ENCODE measurements at regions not wholly inside any gene's neighbourhood (a gene's known extent, or its start where the extent isn't known, plus 50 kb on each side); places are given as distances from the start of the nearest gene placed in this dataset.

DNA sequence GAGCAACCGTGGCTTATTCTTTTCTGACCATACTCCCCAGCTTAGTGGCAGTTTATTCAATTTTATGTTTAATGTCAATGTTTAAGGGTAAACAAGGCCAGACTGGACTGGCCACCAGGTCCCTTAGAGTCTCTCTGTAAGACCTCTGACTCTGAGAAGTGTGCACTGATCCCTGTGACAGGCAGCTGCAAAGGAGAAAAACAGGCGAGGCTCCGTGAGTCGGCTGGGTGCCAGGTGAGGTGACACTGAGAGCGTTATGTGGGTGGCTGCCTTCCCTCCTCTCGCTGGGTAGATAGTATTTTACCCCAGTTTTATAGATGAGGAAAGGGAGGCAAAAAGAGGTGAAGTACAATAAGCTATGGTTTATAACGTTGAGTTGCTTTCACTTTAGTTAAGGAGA lies 139.4 kb upstream of the HDAC4 start:
- FAIRE-seq (no peak), DNase-seq (ENCODE audit: low spot score) (no peak)

DNA sequence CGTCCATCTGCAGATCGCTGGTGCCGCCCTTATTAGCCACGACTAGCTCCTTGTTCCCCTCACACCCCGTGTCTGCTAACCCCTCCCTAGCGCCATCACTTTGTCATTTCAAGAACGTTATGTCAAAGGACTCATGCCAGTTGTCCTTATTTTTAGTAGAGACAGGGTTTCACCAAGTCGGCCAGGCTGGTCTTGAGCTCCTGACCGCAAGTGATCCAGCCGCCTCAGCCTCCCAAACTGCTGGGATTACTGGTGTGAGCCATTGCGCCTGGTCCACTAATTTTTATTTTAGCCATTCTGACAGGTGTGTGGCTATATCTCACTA lies 138.9 kb upstream of the HDAC4 start:
- no peak for DNase-seq (ENCODE audit: low spot score)
- FAIRE-seq: no peak

DNA sequence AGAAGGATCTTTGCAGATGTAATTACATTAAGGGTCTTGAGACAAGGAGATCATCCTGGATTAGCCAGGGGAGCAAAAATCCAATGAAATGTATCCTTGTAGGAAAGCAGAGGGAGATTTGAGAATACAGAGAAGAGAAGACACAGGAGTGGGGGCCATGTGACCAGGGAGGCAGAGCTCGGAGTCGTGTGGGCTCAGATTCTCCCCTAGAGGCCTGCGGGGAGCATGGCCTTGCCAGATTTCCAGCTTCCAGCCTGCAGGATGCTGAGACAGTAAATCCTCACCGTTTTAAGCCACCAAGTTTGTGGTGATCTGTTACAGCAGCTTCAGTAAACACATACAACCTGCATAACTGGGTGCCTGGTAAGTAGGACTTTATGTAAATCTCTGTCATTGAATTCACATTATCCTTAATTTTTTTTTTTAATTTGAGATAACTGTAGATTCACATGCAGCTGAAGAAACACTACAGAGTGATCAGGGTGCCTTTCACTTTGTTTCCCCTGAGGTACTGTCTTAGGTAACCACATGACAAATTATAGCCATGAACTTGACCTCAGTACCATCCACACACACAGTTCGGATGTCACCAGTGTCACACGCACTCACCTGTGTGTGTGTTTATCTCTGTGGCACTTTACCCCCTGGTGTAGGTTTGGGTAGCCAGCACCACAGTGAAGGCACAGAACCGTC lies 138.4 kb upstream of the HDAC4 start:
- DNase-seq (ENCODE audit: low spot score) (no peak), FAIRE-seq (peak; percentile 20)

DNA sequence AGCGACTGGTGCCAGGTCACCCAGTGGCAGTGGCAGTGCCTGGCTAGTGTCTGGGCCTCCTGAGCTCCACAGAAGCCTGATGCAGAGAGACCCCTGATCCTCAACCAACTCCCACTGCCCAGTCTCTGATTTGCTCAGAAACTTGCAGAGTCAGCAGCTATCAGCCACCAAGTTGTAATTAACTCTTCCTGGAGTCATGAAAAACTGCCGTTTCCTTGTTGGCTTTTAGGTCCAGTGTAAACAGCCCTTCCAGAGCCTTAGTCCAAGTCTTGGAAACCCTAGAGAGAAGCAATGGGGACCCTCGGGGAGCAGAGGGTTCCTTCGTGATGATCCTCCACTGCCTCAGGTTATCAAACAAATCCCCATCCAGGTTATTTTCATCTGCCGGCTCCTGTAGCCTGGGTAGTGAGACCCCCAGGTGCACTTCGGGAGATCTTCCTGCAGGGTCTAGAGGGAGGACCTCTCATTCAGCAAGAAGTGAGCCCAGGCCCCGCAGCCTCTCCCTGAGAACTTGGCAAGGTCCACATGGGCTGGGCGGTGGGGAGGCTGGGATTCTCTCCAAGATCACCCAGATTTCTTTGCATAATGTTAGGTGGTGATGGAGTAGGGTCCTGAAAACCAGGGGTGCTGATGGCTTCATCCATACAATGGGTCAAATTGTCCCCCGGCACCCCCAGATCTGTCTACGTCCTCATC lies 137.7 kb upstream of the HDAC4 start:
- DNase-seq (ENCODE audit: low spot score) (no peak), FAIRE-seq (no peak)

DNA sequence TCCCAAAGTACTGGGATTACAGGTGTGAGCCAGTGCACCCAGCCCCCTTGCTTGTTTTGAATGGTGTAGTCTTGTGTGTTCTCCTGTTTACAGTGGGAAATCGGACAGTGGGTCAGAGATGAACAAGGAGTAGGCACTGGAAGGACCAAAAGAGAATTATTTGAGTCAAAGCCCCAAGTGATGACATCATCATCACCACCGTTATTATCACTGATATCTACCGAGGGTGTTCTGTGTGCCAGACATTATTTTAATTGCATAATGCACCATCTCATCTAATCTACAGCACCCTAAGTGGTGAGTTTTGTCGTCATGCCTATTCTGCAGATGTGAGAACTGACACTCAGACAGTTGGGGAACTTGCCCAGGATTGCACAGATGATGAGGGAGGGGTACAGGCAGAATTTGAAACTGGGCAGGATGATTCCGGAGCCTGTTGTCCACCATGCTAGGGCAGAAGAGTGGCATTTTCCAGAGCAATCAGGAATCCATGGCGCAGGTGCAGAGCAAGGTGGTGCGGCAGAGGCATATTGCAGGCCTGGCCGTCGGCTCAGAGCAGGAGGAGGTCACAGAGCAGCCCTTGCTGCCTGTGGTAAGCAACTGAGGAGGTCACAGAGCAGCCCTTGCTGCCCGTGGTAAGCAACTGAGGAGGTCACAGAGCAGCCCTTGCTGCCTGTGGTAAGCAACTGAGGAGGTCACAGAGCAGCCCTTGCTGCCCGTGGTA lies 137.0 kb upstream of the HDAC4 start:
- DNase-seq (ENCODE audit: low spot score): no peak
- FAIRE-seq: no peak

DNA sequence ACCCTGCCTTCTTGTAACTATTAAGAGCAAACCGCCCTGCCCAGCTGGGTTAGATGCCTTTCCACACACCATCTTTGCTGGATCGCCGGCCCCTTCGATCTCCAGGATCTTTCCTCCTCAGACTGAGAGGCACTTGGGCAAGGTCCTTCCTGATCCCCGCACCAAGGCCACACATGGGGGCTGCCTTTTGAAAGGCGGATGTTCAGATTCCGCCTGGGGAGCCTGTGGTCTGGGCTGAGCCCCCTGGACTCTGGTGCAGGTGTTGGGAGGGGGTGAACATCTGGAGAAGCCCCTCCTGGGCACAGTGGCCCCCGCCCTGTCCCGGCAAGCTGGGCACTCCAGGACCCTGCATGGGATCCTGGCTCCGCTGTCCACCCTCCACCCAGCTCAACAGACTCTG lies 135.4 kb upstream of the HDAC4 start:
- DNase-seq (ENCODE audit: low spot score): no peak
- FAIRE-seq: no peak

DNA sequence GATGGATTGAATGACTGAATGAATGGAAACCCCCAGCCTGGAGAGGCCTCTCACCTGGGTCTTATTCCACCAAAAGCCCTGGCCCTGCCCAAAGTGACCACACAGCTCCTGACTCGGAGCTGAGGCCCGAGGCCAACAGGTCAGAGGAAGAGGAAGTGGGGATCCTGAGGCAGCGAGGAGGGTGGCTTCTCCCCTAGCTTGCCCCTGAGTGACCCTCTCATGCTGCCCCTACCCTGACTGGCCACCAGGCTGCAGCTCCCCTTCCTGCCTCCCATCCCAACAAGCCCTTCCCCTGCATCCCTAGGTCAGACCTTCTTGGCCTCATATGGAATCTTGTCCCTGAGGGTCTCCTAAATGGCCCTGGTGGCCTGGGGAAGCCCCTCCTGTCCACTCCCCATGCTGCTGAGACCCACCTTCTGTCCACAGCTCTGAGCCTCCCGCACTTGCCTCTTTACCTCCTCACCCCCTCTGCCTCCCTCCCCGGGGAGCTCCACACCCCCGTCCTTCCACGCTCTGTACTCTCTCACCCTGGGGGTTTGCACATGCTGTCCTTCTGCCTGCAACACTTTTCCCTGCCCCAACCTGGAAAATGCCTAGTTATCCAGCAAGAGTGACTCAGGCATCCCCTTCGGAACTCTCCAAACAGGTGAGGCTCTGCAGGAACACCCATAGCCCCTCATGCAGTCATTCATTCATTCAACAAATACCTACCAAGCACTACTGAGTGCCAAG lies 134.8 kb upstream of the HDAC4 start:
- FAIRE-seq: no peak
- DNase-seq (ENCODE audit: low spot score): no peak

DNA sequence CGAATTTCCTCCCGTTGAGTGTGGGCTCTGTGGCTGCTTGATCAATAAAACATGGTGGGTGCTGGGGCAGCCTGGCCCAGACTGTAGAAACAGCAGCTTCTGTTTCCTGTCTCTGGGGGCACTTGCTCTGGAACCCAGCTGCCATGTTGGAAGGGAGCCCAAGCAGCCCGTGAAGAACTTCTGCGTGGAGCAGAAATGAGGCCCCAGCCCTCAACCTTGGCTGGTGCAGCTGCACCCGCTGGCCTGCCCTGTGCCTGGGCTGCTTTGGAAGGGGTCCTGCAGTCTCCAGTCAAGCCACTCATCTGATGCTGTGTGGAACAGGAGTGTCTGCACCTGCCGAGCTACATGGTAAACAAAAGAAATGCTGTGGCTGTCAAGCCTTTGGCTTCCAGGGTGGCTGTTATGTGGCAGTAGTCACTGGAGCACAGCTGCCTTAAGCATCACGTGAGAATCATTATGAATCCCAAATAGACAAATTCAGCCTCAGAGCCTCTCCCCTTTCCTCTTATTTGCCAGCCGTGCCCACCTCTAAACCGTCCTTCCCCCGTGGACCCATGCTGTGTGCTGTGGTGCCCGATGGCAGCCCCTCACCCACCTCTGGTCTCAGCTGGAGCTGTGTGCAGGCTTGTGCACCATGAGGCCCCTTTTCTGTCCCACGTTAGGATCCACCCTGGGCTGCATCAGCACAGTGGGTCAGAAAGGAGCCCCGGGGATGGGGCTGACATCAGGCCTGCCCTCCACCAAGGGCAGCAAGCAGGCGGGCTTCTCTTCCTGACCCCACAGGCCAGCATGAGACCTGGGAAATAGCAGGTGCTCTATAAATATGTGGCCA lies 134.0 kb upstream of the HDAC4 start:
- no peak for DNase-seq (ENCODE audit: low spot score)
- FAIRE-seq: no peak

DNA sequence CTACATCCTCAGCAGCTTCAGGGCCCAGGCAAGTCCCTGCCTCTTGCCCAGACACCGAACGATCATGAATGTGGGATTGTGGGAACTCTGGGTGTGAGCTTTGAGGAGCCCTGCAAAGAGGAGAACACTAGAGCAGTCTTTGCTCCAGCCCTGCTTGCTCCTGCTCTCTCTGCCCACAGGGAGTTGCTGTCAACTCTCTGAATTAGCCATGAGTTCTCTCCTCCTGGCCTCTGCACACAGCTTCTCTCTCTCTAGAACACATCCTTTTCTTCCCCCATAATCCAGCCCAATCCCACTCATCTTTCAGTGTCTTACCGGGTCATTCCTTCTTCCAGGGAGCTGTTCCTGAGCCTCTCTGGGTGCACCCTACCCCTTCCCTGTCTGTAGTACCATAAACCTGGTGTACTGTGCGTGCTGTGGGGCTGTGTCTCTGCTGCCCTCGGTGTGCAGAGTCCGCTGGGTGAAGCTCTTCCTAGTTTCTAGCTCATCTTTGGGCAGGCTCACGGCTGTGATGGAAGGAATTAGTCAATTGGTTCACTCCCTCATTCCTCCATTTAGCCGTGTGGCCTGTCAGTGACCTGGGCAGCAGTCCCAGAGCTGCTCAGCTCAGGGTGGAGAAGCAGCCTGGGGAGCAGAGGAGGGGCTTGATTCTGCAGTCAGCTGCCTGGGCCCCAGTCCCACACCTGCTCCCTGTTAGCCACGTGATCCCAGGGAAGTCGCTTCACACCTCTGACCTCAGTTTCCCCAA lies 132.9 kb upstream of the HDAC4 start:
- FAIRE-seq (no peak), DNase-seq (ENCODE audit: low spot score) (no peak)

DNA sequence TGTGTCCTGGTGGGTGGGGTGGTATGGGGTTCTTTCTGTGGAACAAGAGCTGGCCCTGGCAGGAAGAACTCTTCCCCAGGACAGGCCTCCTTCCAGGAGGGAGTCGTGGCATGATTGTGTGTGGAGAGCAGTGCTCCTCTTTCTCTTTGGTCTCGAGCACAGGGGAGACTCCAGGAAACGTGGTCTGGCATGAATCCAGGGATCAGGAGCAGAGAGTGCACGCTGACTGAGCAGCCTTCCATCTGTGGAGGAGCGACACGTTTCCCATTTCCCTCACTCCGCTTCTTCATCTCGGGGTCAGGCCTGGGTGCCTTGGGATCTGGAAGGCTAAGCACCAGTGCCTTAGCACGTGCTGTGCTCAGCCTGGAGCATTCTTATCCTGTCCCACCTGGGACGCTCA lies 132.0 kb upstream of the HDAC4 start:
- DNase-seq (ENCODE audit: low spot score): no peak
- FAIRE-seq: no peak

DNA sequence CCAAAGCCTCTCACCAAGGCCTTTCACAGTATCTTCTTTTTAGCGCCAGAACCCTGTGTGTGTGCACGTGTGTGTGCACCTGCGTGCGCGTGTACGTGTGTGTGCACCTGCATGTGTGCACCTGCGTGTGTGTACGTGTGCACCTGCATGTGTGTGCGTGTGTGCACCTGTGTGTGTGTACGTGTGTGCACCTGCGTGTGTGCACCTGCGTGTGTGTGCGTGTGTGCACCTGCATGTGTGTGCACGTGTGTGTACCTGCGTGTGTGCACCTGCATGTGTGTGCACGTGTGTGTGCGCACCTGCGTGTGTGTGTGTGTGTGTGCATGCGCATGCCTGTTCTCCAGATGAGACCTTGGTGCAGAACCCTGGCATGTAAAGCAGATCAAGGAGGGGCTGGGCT lies 131.4 kb upstream of the HDAC4 start:
- DNase-seq (ENCODE audit: low spot score): no peak
- FAIRE-seq: peak; percentile 61

DNA sequence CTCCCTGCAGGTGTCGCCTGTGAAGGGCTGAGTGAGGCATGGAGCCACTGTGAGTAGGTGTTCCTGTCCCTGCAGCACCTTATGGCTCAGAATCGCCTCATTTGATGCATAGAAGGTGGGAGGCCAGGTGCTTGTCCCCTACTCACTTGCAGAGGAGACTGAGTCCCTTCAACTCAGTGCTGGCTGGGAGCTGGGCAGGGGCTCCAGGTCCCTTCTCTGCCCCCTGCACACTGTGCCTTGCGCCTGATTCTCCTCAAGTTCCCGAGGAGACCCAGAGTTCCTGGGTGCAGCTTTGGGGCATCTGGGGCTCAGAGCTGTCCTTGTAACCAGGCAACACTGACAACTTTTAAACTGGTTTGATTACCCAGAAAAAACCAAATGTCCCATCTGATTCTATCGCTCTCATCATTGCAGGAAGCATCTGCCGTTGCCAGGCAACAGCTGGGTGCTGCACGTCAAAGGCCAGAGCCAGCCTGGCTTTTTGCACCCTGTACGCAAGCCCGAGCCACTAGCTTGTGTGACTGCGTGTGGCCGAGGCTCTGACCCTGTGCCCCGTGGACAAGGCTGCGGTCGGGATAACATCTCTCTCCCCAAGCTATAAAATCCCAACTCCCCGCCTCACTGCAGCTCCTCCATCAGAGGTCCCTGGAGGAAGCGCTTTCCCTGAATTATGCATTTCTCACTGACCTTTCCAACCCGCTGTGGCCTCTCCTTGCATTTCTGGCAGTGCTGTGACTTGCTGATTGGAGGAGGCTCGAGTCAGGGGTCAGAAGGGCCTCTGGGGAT lies 130.8 kb upstream of the HDAC4 start:
- no peak for DNase-seq (ENCODE audit: low spot score)
- no peak for FAIRE-seq

DNA sequence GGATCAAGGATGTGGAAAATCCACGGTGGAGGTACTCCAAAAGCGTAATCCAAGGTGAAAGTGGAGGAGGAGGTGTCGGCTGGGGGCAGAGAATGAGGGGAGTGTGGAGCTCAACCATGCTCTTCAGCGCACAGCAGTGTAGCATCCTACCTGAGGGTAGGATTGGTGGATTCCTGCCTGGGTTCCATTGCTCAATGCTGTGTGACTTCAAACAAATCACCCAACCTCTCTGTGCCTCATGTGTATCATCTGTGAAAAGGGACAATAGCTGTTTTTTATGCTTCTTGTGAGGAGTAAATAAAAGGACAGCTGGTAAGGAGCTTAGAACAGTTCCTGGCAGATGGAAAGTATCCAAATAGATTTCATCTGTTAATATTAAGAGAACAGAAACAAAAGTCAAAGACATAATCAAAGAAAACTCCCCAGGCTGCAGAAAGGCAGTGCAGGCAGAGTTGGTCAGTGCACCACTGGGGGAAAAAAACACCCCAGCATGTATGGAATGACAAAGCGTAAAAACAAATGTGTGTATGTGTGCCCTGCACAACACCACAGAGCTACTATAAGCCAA lies 130.0 kb upstream of the HDAC4 start:
- DNase-seq (ENCODE audit: low spot score): no peak
- no peak for FAIRE-seq

DNA sequence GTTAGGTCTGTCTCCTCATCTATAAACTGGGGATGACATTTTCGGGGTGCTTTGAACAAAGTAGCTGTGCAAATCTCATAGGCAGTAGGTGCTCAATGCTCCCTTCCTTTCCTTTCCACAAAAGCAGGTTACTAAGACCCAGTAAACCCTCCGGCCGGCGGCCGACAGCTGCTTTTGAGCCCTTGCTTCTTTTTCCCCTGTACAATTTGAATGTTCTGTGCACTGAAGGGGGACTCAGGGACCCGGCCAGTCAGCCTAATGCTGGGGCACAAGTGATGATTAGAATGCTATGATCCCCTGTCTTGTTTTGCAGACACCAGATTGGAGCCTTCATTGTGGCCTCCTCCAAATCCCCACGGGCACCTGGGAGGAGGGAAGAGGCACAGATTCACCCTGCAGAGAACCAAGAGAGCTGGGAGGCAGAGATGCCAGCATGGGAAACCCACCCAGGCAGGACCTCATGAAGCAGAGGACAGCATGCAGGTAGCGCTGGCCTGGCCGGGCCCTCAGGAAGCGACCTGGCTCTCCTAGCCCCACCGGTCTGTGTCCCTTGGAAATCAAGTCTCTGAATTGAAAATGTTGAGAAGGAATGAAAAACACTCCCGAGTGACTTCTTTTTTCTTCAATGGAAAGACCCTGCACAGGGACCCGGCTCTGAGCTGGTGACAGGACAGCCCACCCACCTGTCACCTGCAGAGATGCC lies 128.6 kb upstream of the HDAC4 start:
- DNase-seq (ENCODE audit: low spot score): no peak
- no peak for FAIRE-seq

DNA sequence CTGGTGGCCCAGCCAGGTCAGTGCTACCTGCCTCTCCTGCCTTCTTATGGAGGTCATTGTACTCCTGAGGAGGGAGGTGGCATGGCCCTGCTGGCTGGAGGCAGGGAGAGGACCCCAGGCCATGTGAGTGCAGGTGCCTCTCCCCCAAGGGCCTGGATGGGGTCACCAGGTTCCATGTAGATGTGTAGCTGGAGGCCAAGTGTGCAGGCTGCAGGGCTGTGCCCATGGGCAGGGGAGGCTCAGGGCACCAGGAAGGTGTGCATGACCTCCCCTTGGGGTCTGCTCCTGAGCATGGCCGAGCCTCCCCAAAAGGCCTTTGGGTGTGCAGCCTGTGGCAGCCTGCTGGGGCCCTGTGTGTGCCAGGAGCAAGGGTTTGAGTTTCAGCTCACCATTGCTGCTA lies 128.1 kb upstream of the HDAC4 start:
- no peak for FAIRE-seq

DNA sequence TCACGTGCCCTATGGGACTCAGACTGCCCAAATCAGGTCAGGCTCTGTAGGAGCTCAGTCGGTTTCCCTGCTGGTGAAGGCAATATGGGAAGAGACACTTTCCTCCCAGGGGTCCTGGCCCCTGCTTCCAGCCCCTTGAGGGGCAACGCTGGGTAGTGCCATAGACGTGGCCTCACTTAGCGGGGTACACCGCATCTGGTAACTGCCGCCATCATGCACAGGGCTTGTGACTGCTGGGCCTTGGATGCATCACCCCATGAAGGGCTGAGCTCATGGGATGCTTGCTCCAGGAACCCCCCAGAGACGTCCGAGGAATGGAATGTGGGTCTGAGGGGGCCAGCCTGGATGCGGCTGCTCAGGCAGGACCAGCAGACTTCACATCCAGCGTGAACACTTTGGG lies 127.3 kb upstream of the HDAC4 start:
- FAIRE-seq (no peak), DNase-seq (ENCODE audit: low spot score) (no peak)

More for the DNA sequence above, 128.1 kb upstream of the HDAC4 start:
- DNase-seq (ENCODE audit: low spot score): no peak

DNA sequence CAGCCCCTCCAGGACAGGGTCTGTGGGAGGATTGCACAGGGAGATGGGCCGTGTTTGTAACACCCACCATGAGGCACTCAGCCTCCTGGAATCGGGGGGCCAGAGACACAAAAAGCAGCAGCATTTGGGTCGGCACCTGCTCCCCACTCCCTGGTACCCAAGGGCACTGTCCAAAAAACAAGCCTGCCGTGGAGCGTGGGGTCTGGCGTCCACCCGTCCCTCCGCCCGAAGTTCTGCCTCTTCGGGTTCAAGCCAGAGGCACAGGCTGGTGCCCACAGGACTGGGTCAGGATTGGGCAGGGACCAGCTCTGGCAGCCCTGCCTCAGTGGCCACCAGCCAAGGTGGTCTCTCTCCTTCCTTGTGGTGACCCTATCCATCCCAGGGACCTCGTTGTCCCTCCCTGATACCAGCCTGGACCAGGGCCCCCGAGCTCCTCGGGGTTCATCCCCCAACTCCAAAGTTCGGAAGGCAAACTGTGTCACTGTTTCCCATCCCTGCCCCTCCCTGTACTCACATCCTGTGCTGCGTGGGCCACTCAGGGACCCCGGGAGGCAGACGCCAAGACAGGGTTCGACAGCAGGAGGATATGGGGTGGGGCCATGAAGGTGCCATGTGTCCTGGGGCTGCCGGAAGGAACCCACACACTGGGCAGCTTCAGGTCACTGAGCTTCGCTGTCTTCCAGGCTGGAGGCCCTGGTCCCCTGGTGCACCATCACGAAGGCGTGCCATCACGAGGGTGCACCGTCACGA lies 126.0 kb upstream of the HDAC4 start:
- no peak for DNase-seq (ENCODE audit: low spot score)
- no peak for FAIRE-seq

DNA sequence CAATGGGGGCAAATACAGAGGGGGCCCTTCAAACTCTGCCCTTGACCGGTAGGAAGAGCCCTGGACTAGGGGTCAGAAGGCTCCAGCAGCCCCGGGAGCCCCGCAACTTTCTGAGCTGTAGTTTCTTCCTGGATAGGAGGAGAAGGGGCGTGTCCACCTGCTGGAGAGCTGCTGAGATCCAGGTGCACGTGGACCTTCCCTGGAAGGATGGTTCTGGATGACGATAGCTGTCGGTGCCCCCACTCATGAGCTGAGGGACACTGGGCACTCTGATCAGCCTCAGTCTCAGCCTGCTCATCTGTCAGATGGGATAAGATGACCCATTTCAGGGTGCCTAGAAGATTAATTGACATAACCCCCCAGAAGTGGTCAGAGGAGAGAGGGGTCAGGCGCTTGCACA lies 125.2 kb upstream of the HDAC4 start:
- no peak for DNase-seq (ENCODE audit: low spot score)
- FAIRE-seq: no peak
